ENCODE measurements at regions not wholly inside any gene's neighbourhood (a gene's known extent, or its start where the extent isn't known, plus 50 kb on each side); places are given as distances from the start of the nearest gene placed in this dataset.

GRCh38 chr5:34548086-34548403, 108.1 kb upstream of the RAI14 start:
- TF ChIP-seq CTCF (conservative IDR thresholded peaks at IDR 0.05) (no peak), EZH2 (IDR thresholded peaks at IDR 0.05; ENCODE audit: low read depth) (no peak)

Data from PC-9 (cell line).